ENCODE measurements at regions not wholly inside any gene's neighbourhood (a gene's known extent, or its start where the extent isn't known, plus 50 kb on each side); places are given as distances from the start of the nearest gene placed in this dataset.

GRCh38 chr7:114160925-114161324 lies 242.1 kb upstream of the PPP1R3A start:
- H3K27me3 ChIP-seq: no peaks in the 10 kb centered on the region
- no peaks in the 10 kb centered on the region for H3K4me1 ChIP-seq
- H3K9me3 ChIP-seq: no peaks in the 10 kb centered on the region
- no peaks in the 10 kb centered on the region for H3K36me3 ChIP-seq
- no peak for DNase-seq (ENCODE audit: low spot score in 2 of 2)
- TF ChIP-seq POLR2A (IDR thresholded peaks at IDR 0.05): no peak
- WGBS, 2 donors: 76 to 77% methylated on average over 2 of the region's 2 CpGs
- H3K27ac ChIP-seq: no peak overlapping the region
- no peak overlapping the region for H3K4me3 ChIP-seq

GRCh38 chr7:114158854-114159253 lies 240.0 kb upstream of the PPP1R3A start:
- TF ChIP-seq CTCF (IDR thresholded peaks at IDR 0.05) (no peak), POLR2A (IDR thresholded peaks at IDR 0.05) (no peak), EP300 (IDR thresholded peaks at IDR 0.05) (no peak)
- no peaks in the 10 kb centered on the region for H3K27me3 ChIP-seq
- DNase-seq (ENCODE audit: low spot score in 2 of 2): no peak
- H3K27ac ChIP-seq: no peak overlapping the region
- no peak overlapping the region for H3K4me3 ChIP-seq
- H3K4me1 ChIP-seq: no peaks in the 10 kb centered on the region
- 93 to 95% methylated on average over 1 of the region's 1 CpG for WGBS, 2 donors
- H3K36me3 ChIP-seq: no peaks in the 10 kb centered on the region
- H3K9me3 ChIP-seq: no peaks in the 10 kb centered on the region

GRCh38 chr7:114158275-114158674 lies 239.5 kb upstream of the PPP1R3A start:
- WGBS, 2 donors: 81 to 92% methylated on average over 3 of the region's 3 CpGs
- Histone ChIP-seq H3K27me3 (no peaks in the 10 kb centered on the region), H3K4me3 (no peak overlapping the region), H3K4me1 (no peaks in the 10 kb centered on the region), H3K9me3 (no peaks in the 10 kb centered on the region), H3K27ac (no peak overlapping the region), H3K36me3 (no peaks in the 10 kb centered on the region)
- DNase-seq (ENCODE audit: low spot score in 2 of 2): no peak
- TF ChIP-seq EP300 (IDR thresholded peaks at IDR 0.05): no peak
- no peak for TF ChIP-seq POLR2A (IDR thresholded peaks at IDR 0.05)
- no peak for TF ChIP-seq CTCF (IDR thresholded peaks at IDR 0.05)

- TF ChIP-seq EP300 (IDR thresholded peaks at IDR 0.05) (no peak), CTCF (IDR thresholded peaks at IDR 0.05) (no peak), POLR2A (IDR thresholded peaks at IDR 0.05) (no peak)
- no peaks in the 10 kb centered on the region for H3K27me3 ChIP-seq
- no peak for DNase-seq (ENCODE audit: low spot score in 2 of 2)
- no peaks in the 10 kb centered on the region for H3K4me1 ChIP-seq
- H3K27ac ChIP-seq: no peak overlapping the region
- no peaks in the 10 kb centered on the region for H3K9me3 ChIP-seq
- no peaks in the 10 kb centered on the region for H3K36me3 ChIP-seq
- WGBS, 2 donors: 0 to 78% methylated on average over 1 of the region's 1 CpG
- H3K4me3 ChIP-seq: no peak overlapping the region
These were observed 237.4 kb upstream of the PPP1R3A start for GRCh38 chr7:114156178-114156577.

GRCh38 chr7:114155116-114156110 lies 236.6 kb upstream of the PPP1R3A start:
- TF ChIP-seq EP300 (IDR thresholded peaks at IDR 0.05): no peak
- no peak for TF ChIP-seq CTCF (IDR thresholded peaks at IDR 0.05)
- no peak for TF ChIP-seq POLR2A (IDR thresholded peaks at IDR 0.05)
- no peak overlapping the region for H3K4me3 ChIP-seq
- H3K27me3 ChIP-seq: no peaks in the 10 kb centered on the region
- no peak overlapping the region for H3K27ac ChIP-seq
- no peak for DNase-seq (ENCODE audit: low spot score in 2 of 2)
- H3K36me3 ChIP-seq: no peaks in the 10 kb centered on the region
- H3K4me1 ChIP-seq: no peaks in the 10 kb centered on the region
- 61% methylated on average over 9 of the region's 9 CpGs for WGBS, 2 donors
- H3K9me3 ChIP-seq: no peaks in the 10 kb centered on the region
